Gastroesophageal sphincter (tissue), 3 donors: ENCODE measurements at regions not wholly inside any gene's neighbourhood (a gene's known extent, or its start where the extent isn't known, plus 50 kb on each side); places are given as distances from the start of the nearest gene placed in this dataset.

Source experiments
- POLR2A ChIP-seq, 2 donors: fragments of 450-650 bp; IDR thresholded peaks; one replicate each; pipeline ENCODE4 v1.6.1; 2017; ENCODE audit warnings: antibody characterized with exemption in 2 of 2, mild to moderate bottlenecking in 2 of 2, moderate library complexity in 1 of 2
- POLR2AphosphoS5 ChIP-seq: sonication (generic); formaldehyde crosslinking; IDR thresholded peaks from one replicate; pipeline ENCODE4 v1.6.1; 2017; ENCODE audit warnings: antibody characterized with exemption
- TF ChIP-seq, protein P1 (sequence below), 4 experiments: fragments of 200-600 bp in 2 of 4; fragments of 450-650 bp in 2 of 4; sonication (generic) in 1 of 4; IDR thresholded peaks; one replicate each; pipeline ENCODE4 v1.5.1; 2017 to 2019; ENCODE audit warnings: antibody characterized with exemption in 4 of 4, mild to moderate bottlenecking in 2 of 4, moderate library complexity in 2 of 4

DNA sequence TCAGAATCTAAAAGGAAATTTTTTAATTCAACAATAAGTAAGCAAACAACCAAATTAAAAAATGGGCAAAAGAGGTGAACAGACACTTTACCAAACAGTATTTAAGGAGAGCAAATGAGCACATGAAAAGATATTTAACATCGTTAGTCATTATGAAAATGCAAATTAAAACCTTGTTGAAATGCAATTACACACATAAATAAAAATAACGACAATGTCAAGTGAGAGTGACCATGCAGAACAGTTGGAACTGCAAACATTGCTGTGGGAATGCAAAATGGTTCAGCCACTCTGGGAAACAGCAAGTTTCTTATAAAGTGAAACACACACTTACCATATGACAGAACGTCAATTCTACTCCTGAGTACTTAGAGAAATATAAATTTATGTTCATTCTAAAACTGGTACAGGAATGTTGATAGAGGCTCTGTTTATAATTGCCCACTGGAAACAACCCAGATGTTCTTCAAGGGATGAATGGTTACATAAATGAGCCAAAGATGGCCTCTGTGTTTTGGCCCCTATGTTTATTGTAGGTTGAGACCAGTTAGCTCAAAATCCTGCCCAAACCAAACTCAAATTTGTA lies 678.1 kb downstream of the UQCRFS1 start:
- TF ChIP-seq, protein P1, sequence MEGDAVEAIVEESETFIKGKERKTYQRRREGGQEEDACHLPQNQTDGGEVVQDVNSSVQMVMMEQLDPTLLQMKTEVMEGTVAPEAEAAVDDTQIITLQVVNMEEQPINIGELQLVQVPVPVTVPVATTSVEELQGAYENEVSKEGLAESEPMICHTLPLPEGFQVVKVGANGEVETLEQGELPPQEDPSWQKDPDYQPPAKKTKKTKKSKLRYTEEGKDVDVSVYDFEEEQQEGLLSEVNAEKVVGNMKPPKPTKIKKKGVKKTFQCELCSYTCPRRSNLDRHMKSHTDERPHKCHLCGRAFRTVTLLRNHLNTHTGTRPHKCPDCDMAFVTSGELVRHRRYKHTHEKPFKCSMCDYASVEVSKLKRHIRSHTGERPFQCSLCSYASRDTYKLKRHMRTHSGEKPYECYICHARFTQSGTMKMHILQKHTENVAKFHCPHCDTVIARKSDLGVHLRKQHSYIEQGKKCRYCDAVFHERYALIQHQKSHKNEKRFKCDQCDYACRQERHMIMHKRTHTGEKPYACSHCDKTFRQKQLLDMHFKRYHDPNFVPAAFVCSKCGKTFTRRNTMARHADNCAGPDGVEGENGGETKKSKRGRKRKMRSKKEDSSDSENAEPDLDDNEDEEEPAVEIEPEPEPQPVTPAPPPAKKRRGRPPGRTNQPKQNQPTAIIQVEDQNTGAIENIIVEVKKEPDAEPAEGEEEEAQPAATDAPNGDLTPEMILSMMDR (IDR thresholded peaks at IDR 0.05), result no peak
- no peak for TF ChIP-seq POLR2A (IDR thresholded peaks at IDR 0.05)
- TF ChIP-seq POLR2AphosphoS5, result no peak
